HG02973 (cell line): ENCODE measurements at regions not wholly inside any gene's neighbourhood (a gene's known extent, or its start where the extent isn't known, plus 50 kb on each side); places are given as distances from the start of the nearest gene placed in this dataset.
"Not testable (repeated sequence)": the region's sequence is repeated elsewhere in the genome, so short reads cannot be mapped to it uniquely, and the experiment has no call there.

Experiments
- ATAC-seq: cut with Tn5 transposase; IDR thresholded peaks from one replicate; pipeline ENCODE4 v1.9.1; 2021; ENCODE audit warnings: moderate library complexity; ENCODE audit not compliant: unreplicated experiment

- ATAC-seq: no peak
Measured at GRCh38 chr10:31687663-31688482, 240.8 kb downstream of the ARHGAP12 start.

GRCh38 chr10:31686599-31686998 lies 242.0 kb downstream of the ARHGAP12 start:
- ATAC-seq: no peak

- no peak for ATAC-seq
Measured at GRCh38 chr10:31683682-31684081, 244.9 kb downstream of the ARHGAP12 start.

- no peak for ATAC-seq
Measured at GRCh38 chr10:31679936-31680335, 248.7 kb downstream of the ARHGAP12 start.

- no peak for ATAC-seq
Measured at GRCh38 chr10:31678575-31679516, 249.8 kb downstream of the ARHGAP12 start.

GRCh38 chr10:31678139-31678536 lies 250.5 kb downstream of the ARHGAP12 start:
- ATAC-seq: no peak

- no peak for ATAC-seq
Measured at GRCh38 chr10:31677195-31678138, 251.2 kb downstream of the ARHGAP12 start.

- no peak for ATAC-seq
Measured at GRCh38 chr10:31675726-31676125, 252.9 kb downstream of the ARHGAP12 start.

- no peak for ATAC-seq
Measured at GRCh38 chr10:31669357-31669756, 259.3 kb downstream of the ARHGAP12 start.

- no peak for ATAC-seq
Measured at GRCh38 chr10:31668326-31668725, 260.3 kb downstream of the ARHGAP12 start.

- not testable (repeated sequence) for ATAC-seq
Measured at GRCh38 chr10:31665764-31666279, 262.8 kb downstream of the ARHGAP12 start.

- no peak for ATAC-seq
Measured at GRCh38 chr10:31664803-31665202, 263.8 kb downstream of the ARHGAP12 start.

GRCh38 chr10:31664071-31664470 lies 264.6 kb downstream of the ARHGAP12 start:
- ATAC-seq: not testable (repeated sequence)

- no peak for ATAC-seq
Measured at GRCh38 chr10:31660300-31660699, 268.3 kb downstream of the ARHGAP12 start.

- no peak for ATAC-seq
Measured at GRCh38 chr10:31659665-31660064, 269.0 kb downstream of the ARHGAP12 start.

- ATAC-seq: no peak
Measured at GRCh38 chr10:31657434-31657872, 271.2 kb downstream of the ARHGAP12 start.

GRCh38 chr10:31656851-31657433 lies 271.7 kb downstream of the ARHGAP12 start:
- ATAC-seq: no peak

GRCh38 chr10:31652038-31652437 lies 276.6 kb downstream of the ARHGAP12 start:
- ATAC-seq: no peak

GRCh38 chr10:31650010-31650409 lies 278.6 kb downstream of the ARHGAP12 start:
- ATAC-seq: no peak

- no peak for ATAC-seq
Measured at GRCh38 chr10:31648966-31649365, 279.7 kb downstream of the ARHGAP12 start.
